Liver (tissue), 2 donors: ENCODE measurements at regions not wholly inside any gene's neighbourhood (a gene's known extent, or its start where the extent isn't known, plus 50 kb on each side); places are given as distances from the start of the nearest gene placed in this dataset.

Source experiments
- CTCF ChIP-seq: fragments of 150-350 bp; IDR thresholded peaks from 2 replicates; pipeline ENCODE4 v1.5.1; 2017; ENCODE audit warnings: improper control_type of control experiment, low read depth, low read length; ENCODE audit not compliant: missing input control
- TF ChIP-seq, protein P1 (sequence below): IDR thresholded peaks from 2 replicates; pipeline ENCODE4 v1.6.1; 2016; ENCODE audit warnings: antibody characterized with exemption
- donor health status: healthy.

DNA sequence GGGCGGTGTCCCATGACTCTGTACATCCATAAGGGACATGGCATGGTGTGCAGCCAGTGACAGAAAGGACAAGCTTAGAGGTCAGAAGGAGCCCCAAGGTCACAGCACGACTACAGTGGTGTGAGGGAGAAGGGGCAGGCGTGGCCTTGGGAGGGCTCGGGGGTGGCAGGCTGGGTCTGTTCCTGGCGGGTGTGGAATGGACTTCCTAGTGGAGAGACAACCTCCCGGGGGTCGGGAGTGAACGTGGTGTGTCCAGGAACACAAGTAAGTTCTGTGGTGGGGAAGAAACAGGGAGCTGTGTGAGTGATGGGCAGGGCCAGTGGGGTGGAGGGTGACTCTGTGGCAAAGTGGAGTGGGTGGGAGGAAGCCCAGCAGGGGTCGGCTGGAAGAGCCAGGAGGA, 279.3 kb downstream of the TEX29 start:
- no peak for TF ChIP-seq CTCF
- TF ChIP-seq, protein P1, sequence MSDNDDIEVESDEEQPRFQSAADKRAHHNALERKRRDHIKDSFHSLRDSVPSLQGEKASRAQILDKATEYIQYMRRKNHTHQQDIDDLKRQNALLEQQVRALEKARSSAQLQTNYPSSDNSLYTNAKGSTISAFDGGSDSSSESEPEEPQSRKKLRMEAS, result no peak
